RCC 7860 (cell line): ENCODE measurements at regions not wholly inside any gene's neighbourhood (a gene's known extent, or its start where the extent isn't known, plus 50 kb on each side); places are given as distances from the start of the nearest gene placed in this dataset.
"Not testable (repeated sequence)": the region's sequence is repeated elsewhere in the genome, so short reads cannot be mapped to it uniquely, and the experiment has no call there.

Source experiments
- DNase-seq: peaks from one replicate; pipeline ENCODE4 v3.0.0-alpha.2; 2015; ENCODE audit warnings: low spot score
- FAIRE-seq: peaks from 2 replicates; lab custom pipeline; 2012; peaks lifted over from hg19 to GRCh38; lab: Jason Lieb, UNC

- FAIRE-seq, result no peak
- DNase-seq, result no peak
These were observed 123.7 kb downstream of the COX18 start for GRCh38 chr4:72945719-72946336.

GRCh38 chr4:72942565-72942964 lies 127.0 kb downstream of the COX18 start:
- FAIRE-seq, result no peak

GRCh38 chr4:72938516-72938915 lies 131.0 kb downstream of the COX18 start:
- no peak for FAIRE-seq
- DNase-seq, result no peak

More at GRCh38 chr4:72942565-72942964, 127.0 kb downstream of the COX18 start:
- DNase-seq, result no peak

GRCh38 chr4:72935462-72935861 lies 134.1 kb downstream of the COX18 start:
- FAIRE-seq, result no peak
- no peak for DNase-seq

GRCh38 chr4:72933029-72933428 lies 136.5 kb downstream of the COX18 start:
- DNase-seq, result no peak
- no peak for FAIRE-seq

DNA sequence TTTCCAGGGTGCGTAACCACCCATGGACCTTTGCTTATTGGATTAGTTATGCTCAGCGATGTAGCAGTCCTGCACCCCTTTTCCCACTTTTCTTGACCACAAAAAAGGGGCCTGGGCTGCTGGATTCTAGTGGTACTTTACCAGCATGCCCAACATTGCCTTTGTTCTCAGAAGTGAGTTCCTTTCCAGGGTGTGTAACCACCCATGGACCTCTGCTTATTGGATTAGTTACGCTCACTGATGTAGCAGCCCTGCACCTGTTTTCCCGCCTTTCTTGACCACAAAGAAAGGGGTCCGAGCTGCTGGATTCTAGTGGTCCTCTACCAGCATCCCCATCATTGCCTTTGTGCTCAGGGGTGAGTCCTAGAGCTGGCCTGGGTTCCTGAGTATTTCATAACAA lies 138.2 kb downstream of the COX18 start:
- DNase-seq (no peak), FAIRE-seq (no peak)

- DNase-seq, FAIRE-seq: not testable (repeated sequence)
These were observed 139.8 kb downstream of the COX18 start for GRCh38 chr4:72929596-72930274.

DNA sequence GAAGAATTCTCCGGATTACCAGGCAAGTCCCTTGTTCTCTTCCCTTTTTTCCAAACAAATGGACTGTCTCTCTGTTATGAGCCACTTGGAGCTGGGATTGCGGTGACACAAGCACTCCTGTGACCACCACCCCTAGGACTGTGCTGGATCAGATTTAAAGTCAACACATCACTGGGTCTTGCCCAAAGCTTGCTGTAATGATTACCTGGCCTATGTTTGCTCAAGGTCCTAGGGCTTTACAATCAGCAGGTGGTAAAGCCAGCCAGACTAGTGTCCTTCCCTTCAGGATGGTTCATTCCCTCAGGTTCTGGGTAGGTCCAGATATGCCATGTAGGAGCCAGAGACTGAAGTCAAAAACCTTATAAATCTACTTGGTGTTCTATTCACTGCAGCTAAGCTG lies 144.7 kb downstream of the COX18 start:
- DNase-seq, result no peak
- FAIRE-seq, result no peak

- no peak for FAIRE-seq
- DNase-seq, result no peak
These were observed 149.6 kb downstream of the COX18 start for GRCh38 chr4:72919937-72920336.

DNA sequence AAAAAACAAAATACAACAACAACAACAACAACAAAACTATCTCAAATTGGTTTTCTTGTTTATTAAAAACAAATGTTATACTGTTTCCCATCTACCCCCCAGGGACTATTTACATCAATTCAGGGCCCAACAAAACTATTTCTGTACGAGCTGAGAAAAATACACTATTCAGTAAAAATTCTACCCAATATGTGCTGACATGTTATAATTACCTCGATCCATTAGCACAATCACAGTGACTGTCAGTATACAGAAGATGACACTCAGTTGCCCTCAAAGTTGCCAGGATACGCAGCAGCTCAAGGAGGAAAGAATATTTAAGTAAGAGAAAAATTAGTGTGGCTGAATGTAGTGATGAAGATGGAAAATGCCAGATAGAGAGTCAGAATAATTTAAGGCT lies 150.1 kb downstream of the COX18 start:
- FAIRE-seq (no peak), DNase-seq (no peak)

DNA sequence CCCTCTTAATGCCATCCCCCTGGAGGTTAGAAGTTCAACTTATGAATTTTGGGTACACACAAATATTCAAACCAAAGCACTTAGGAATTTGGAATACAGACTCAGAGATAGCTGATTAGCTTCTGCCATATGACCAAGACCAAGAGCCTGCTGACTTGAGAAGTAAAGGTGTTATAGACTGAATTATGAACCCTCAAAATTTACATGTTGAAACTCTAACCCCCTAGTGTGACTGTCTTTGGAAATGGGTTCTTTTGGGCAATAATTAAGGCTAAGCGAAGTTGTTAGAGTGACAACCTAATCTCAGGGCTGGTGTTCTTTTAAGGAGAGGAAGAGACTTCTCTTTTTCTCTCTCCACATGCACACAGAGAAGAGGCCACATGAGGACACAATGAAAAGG lies 151.2 kb downstream of the COX18 start:
- no peak for FAIRE-seq
- DNase-seq, result no peak

DNA sequence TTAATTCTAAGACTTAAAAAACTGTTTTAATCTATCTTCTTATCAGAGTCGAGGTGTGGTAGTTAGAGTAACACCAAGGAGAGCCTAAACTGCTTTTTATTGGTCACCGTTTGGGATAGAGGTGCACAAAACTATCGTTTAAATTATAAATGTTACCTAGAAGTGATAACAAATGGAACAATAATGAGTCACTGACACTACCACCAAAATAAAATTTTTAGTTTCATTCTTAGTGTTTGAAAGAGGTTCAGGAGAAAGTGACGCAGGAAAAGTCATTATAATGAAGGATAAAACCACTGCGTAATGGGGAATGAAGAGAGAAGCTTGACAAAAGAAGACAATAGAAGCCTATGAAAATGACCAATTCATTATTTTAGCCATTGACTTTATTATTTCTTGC lies 158.2 kb downstream of the COX18 start:
- DNase-seq (no peak), FAIRE-seq (no peak)

DNA sequence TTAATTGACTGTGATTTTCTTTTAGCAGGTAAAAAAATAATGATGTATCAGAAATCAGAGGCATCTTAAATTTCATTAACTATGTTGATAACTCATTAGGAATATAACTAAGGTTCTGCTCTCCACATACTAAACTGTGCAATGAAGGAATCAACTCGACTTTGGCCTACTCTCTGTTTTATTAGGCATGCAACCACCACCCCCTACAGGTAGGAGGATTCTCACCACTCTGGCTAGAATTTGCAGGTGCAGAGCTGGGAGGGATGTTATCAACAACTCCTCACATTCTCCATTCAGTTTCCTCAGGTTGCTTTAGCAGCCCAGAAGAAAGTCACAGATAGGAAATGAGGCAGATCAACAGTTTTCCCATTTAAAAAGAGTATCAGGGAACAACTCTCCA lies 160.1 kb downstream of the COX18 start:
- no peak for DNase-seq
- no peak for FAIRE-seq

DNA sequence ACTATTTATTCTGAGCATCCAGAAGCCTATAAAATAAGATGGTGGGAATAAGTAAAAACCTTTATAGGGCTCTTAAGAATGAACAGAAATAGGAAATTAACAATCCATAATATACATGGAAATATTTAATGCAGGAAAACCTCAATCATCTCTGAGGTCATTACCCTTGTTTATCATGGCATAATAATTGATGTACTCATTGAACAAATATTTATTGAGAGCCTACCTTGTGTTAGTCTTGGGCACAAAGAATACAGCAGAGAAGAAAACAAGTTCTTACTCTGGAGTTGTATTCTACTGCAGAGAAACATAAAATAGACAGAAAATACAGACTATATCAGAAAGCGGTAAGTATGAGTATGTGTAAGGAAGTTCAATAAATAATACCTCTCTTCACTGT lies 167.2 kb downstream of the COX18 start:
- DNase-seq, result no peak

DNA sequence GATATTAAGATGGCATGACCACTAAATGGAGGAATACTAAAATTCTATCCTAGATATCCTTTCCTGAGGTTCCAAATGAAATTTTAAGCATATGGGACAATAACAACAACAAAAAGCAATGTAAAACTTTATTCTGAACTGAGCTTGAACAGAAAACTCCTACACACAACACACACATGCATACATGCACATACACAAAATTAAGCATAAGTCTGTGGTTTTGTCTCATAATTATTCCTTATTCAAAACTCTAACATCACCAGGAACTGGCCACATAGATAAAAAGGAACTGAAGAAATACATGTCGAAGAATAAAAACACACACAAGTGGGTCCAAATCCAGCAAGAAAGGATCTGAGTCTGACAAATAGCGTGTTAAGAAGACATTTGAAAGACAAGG lies 168.0 kb downstream of the COX18 start:
- no peak for DNase-seq
- FAIRE-seq, result no peak

More for the DNA sequence above, 167.2 kb downstream of the COX18 start:
- FAIRE-seq, result no peak

GRCh38 chr4:72900952-72901351 lies 168.6 kb downstream of the COX18 start:
- FAIRE-seq, result no peak
- no peak for DNase-seq

GRCh38 chr4:72899621-72900020 lies 169.9 kb downstream of the COX18 start:
- FAIRE-seq, result no peak
- no peak for DNase-seq

DNA sequence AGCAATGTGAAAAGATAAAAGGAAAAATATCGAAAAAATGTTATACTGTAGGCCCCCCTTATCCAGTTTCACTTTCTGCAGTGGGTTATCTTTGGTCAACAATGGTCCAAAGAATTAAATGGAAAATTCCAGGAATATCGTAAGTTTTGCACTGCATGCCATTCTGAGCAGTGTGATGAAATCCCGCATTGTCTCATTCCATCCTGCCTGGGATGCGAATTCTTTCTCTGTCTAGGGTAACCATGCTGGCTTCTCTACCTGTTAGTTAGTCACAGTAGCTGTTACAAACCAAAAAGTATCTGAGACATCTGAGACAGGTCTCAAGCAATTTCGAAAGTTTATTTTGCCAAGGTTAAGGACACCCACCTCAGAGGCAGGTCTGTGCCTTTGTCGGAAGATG lies 170.3 kb downstream of the COX18 start:
- FAIRE-seq, result no peak
- DNase-seq, result no peak

GRCh38 chr4:72896515-72896914 lies 173.0 kb downstream of the COX18 start:
- FAIRE-seq (no peak), DNase-seq (no peak)

GRCh38 chr4:72895408-72895807 lies 174.1 kb downstream of the COX18 start:
- FAIRE-seq, result no peak
- no peak for DNase-seq

DNA sequence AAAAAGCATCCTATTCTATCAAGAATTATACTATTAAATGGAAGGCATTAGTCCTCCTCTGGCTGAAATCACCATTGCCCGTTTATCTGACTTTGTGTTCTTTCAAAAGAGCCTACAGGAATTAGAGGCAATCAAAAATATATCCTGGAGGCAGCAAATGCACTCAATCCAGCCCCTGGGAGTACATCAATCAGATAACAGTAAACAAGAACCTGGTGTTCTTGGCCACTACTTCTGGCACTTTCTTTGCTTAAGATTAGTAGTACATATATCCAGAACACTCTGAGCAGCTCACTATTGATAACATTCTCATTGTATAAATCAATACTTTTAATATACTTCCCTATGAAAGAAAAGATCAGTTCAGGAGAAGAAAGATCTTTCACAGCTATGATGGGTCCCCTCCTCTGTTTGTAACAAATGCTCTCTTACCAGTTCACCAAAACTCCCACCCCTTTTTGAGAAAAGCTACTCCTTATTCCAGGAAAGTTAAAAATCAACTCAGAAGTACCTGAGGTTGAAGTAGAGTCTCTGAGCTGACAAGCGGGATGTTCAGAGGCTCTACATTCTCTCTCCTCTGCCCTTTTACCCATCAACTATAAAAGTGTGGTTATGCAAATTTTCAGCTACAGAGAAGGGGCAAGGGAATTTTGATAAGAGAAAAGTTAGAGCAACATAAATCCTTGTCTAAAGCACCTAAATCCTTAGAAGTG lies 176.0 kb downstream of the COX18 start:
- FAIRE-seq (no peak), DNase-seq (no peak)

GRCh38 chr4:72888331-72888730 lies 181.2 kb downstream of the COX18 start:
- no peak for FAIRE-seq
- DNase-seq, result no peak
